GM18517 (cell line): ENCODE measurements at regions not wholly inside any gene's neighbourhood (a gene's known extent, or its start where the extent isn't known, plus 50 kb on each side); places are given as distances from the start of the nearest gene placed in this dataset.

Experiments used
- ATAC-seq: cut with Tn5 transposase; IDR thresholded peaks from one replicate; pipeline ENCODE4 v1.9.1; 2021; ENCODE audit warnings: mild to moderate bottlenecking, moderate library complexity; ENCODE audit not compliant: unreplicated experiment

DNA sequence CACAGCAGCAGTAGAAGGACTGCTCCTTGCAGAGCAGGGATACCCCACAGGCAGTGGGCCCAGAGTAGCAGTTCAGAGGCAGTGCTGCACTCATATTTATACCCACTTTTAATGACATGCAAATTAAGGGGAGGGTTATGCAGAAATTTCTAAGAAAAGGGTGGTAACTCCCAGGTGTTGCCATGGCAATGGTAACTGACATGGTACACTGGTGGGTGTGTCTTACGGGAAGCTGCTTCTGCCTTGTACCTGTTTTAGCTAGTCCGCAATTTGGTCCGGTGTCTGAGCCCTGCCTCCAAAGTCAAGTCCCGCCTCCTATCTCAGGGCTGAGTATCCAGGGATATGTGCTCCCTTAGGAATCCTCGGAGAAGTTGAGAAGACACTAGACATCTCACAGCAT is 79.2 kb upstream of the UQCRFS1 start:
- ATAC-seq, result no peak

DNA sequence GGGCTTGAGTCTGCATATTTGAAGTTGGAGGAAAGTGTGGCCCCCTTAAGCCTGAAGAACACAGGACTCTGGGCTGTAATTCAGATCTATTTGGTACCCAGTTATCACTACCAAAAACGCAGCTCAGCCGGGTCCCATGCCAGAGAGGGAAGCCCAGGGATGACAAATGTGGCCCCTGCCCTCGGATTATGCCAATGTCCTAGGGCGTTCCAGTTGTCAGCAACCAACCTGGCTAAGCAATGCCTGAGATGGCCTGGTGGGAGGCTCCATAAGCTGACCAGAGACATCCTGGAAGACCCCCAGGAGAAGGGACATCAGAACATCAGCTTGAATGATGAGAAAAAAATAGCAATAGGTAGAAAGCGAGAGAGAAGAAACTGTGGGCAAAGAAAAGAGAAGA is 79.6 kb upstream of the UQCRFS1 start:
- no peak for ATAC-seq

DNA sequence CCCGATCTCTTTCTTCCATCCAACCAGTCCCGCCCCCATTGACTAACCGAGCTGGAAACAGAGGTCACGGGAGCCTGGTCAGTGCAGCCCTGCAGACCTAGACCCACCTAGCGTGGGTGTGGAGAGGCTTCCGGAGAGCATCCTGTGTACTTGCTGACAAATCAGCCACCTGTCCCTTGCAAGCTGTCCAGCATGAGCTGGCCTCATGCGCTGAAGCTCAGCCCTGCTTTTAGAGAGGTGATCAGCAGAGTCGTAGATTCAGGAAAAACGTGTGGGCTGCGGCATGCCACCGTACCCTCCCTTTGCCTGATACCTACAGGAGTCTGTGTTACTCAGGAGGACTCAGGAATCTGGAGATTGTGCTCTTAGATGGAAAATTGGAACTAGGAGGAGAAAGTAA is 80.3 kb upstream of the UQCRFS1 start:
- ATAC-seq, result no peak

DNA sequence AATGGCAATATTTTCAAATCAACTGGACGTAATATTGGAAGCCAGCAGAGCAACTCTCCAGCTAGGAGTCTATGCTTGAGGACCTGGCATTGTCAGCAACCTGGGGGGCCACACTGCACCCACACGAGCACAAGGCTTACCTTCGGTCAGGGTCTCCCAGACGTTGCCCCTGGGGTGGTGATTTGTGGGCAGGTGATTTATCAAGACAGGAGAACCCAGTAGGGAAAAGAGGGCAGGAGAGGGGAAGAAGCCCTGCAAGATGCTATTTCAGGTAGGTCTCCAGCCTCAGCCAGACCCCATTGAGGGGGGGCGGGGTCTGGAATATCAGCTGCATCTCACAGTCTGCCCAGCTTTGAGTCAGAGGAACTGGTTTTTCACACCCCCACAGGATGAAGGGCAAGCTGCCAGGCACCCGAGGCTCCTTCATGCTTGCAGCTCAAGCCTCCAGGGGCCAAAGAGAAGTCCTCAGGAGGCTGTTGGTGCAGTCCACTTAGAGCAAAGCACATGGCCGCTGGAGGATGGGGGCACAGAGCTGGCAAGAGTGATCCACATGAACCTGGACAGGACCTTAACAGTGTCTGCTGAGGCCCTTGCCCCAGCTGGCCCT is 80.9 kb upstream of the UQCRFS1 start:
- no peak for ATAC-seq

GRCh38 chr19:29294343-29294811 is 81.4 kb upstream of the UQCRFS1 start:
- ATAC-seq, result no peak

DNA sequence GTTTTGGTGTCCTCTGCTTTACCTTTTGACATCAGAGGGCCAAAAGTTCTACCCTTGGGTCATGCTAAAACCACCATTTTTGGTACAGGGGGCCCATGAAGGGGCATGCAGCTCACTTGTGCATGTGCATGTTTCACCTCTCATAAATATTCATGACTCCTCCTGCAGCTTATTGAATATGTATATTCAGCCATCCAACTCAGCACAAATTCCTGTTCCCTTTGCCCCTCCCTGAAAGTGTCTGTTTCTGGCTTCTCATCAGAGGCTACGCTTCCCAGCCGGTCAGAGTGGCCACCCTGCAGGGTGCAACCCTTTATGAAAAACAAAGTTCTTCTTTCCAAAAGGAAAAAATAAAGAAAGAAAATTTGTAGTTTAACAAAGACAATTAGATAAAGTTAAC is 82.3 kb upstream of the UQCRFS1 start:
- ATAC-seq, result no peak

GRCh38 chr19:29297381-29297780 is 84.4 kb upstream of the UQCRFS1 start:
- no peak for ATAC-seq

- no peak for ATAC-seq
These were observed 86.7 kb upstream of the UQCRFS1 start for GRCh38 chr19:29299416-29300380.

- ATAC-seq, result no peak
These were observed 89.3 kb upstream of the UQCRFS1 start for GRCh38 chr19:29302002-29302928.

DNA sequence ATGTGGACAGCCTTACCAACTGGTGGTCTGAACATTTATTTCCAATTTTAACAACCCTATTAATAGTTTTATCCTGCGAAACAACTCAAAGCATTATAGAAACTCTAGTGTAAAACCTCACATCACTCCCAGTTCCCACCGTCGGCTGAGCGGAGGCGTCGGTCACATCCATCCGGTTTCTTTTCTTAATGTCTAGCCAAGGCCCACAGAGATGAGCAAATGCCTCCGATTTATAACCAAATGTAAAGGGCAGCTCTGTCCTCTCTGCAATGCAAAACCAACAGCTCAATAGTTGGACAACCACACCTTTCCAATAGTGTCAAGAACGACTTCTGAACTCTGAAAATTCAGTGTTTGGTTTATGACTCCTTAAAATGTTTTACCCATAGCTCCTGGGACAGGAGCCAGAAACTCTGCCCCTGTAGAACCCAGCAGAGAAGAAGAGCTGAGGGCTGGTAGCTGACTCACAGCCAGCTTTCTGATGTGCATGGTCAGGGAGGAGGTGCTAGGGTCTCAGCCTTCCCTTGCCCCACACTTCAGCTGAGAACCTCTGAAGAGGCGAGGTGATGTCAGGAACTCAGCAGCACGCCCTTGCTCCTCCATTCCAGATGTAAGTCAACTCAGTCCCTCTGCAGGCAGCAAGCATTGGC is 90.2 kb upstream of the UQCRFS1 start:
- ATAC-seq, result no peak

DNA sequence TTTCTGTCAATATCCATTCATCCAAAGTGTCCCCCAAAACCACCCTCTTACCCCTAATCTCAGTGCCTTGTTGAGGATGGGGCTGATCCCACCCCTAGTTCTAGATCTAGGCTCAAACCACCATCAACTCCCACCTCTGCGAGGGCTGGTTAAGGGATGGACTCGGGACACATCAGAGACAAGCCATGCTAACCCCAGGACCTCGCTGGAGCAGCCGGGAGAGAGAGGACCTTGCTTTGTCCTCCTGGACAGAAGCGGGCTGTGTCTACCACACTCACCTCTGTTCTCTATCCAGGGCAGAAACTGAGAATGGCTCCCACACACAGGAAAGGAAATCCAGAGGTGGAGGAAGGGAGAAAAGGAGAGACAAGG is 90.8 kb upstream of the UQCRFS1 start:
- ATAC-seq, result no peak

- no peak for ATAC-seq
These were observed 92.3 kb upstream of the UQCRFS1 start for GRCh38 chr19:29305268-29305667.

- no peak for ATAC-seq
These were observed 96.1 kb upstream of the UQCRFS1 start for GRCh38 chr19:29308977-29309590.

GRCh38 chr19:29309637-29310036 is 96.7 kb upstream of the UQCRFS1 start:
- ATAC-seq, result no peak

- no peak for ATAC-seq
These were observed 98.3 kb upstream of the UQCRFS1 start for GRCh38 chr19:29311191-29311790.

DNA sequence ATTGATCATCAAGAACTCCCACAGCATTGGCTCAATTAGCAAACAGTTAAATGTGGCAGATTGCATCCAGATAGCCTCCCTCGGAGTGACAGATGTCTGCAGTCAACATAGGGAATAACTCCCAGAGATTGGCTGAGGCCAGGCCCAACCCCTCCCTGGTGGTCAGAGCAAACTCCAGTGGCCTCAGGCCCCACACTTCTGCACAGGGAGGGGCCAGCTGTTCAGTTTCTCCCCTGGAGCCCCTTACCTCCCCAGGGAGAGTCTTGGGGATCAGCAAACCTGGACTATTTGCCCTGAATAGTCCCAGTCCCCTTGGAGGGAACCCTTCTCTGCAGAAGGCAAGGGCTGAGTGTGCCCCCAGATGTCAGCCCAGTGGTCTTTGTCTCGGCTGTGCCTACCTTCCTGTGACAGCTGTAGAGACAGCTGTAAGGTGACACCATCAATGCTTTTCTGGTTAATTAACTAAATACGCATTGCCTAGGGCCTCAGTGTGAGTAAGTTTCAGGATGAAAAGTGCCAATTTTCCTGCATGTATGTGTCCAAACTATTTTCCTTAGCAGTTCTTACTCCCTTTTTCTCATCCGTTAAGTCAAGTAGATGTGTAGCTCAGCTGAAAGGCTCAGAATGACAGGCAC is 102.7 kb upstream of the UQCRFS1 start:
- no peak for ATAC-seq

DNA sequence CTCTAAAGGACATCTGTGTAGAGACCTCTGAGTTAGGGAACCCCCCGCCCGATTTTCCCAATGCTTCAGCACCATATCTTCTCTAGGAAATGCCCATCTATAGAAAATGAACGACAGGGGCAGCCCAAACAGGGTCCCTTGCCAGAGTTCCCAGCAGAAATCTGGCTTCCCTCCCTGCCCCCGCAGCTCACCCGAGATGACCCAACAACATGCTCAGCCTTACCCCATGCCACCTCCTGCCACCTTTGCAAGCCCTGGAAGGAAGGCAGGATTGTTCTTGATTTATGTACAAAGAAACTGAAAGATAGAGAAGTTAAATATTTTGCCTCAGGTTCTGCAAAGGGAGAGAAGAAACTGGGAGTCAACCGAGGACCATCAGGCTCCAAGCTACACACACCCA is 105.6 kb upstream of the UQCRFS1 start:
- no peak for ATAC-seq

DNA sequence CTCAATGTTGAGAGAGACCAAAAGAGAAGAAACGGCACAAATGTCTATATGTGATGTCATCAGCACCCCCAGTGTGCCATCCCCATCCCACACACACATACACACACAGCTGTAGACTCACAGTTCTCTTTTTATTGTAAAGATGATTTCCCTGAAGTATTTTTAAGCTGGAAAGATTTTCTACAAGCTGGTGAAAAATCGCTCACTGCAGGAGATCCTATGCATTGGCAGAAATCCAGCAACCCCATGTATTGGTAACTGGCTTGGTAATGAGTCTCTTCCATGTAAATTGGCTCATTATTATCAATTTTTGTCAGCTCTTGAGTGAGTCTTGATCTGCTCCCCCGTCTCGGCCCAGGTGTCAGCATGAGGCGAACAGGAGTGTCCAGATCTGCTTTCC is 107.1 kb upstream of the UQCRFS1 start:
- ATAC-seq, result no peak

GRCh38 chr19:29320618-29321017 is 107.7 kb upstream of the UQCRFS1 start:
- no peak for ATAC-seq
